Loucy (cell line): ENCODE measurements at regions not wholly inside any gene's neighbourhood (a gene's known extent, or its start where the extent isn't known, plus 50 kb on each side); places are given as distances from the start of the nearest gene placed in this dataset.

Experiments used
- H2AFZ ChIP-seq: fragments of 200-600 bp; sonication (generic); 2 replicates; pipeline ENCODE4 v1.6.0; 2016; ENCODE audit warnings: antibody characterized with exemption, mild to moderate bottlenecking, low read length, moderate library complexity
- H3F3A ChIP-seq: fragments of 200-600 bp; 2 replicates; pipeline ENCODE4 v1.6.0; 2016; ENCODE audit warnings: antibody characterized with exemption, low read depth, mild to moderate bottlenecking
- H3K27me3 ChIP-seq: fragments of 200-600 bp; sonication (generic); 2 replicates; pipeline ENCODE4 v1.6.1; 2014; ENCODE audit warnings: low read length, mild to moderate bottlenecking; ENCODE audit not compliant: insufficient read depth, poor library complexity, severe bottlenecking
- H3K36me3 ChIP-seq: fragments of 200-600 bp; sonication (generic); 2 replicates; pipeline ENCODE4 v1.6.1; 2016; ENCODE audit warnings: low read length; ENCODE audit not compliant: insufficient read depth
- H3K4me1 ChIP-seq: fragments of 200-600 bp; sonication (generic); 2 replicates; pipeline ENCODE4 v1.5.1; 2014; ENCODE audit warnings: low read length, mild to moderate bottlenecking; ENCODE audit not compliant: insufficient read depth, poor library complexity, severe bottlenecking
- H3K4me2 ChIP-seq: fragments of 200-600 bp; sonication (generic); 2 replicates; pipeline ENCODE4 v1.6.0; 2014; ENCODE audit warnings: antibody characterized with exemption, low read length, low read depth, mild to moderate bottlenecking; ENCODE audit not compliant: poor library complexity, severe bottlenecking
- H3K4me3 ChIP-seq: fragments of 200-600 bp; sonication (generic); 2 replicates; pipeline ENCODE4 v1.5.1; 2014; ENCODE audit warnings: low read length, mild to moderate bottlenecking, mixed read lengths; ENCODE audit not compliant: poor library complexity, severe bottlenecking
- H3K79me2 ChIP-seq: fragments of 200-600 bp; sonication (generic); 2 replicates; pipeline ENCODE4 v1.6.1; 2014; ENCODE audit warnings: low read length; ENCODE audit not compliant: insufficient read depth
- H3K9ac ChIP-seq: fragments of 200-600 bp; sonication (generic); 2 replicates; pipeline ENCODE4 v1.6.0; 2014; ENCODE audit warnings: mild to moderate bottlenecking, low read depth, low read length, moderate library complexity; ENCODE audit not compliant: poor library complexity, severe bottlenecking
- H3K9me2 ChIP-seq: fragments of 200-600 bp; sonication (generic); replicated peaks from 2 replicates; pipeline ENCODE4 v1.6.1; 2016; ENCODE audit warnings: low read depth, low read length, mixed read lengths
- H3K9me3 ChIP-seq: fragments of 200-600 bp; sonication (generic); 2 replicates; pipeline ENCODE4 v1.6.1; 2014; ENCODE audit warnings: mild to moderate bottlenecking, antibody characterized with exemption, low read length, low read depth; ENCODE audit not compliant: insufficient read depth
- H4K20me1 ChIP-seq: fragments of 200-600 bp; sonication (generic); 2 replicates; pipeline ENCODE4 v1.6.0; 2014; ENCODE audit warnings: antibody characterized with exemption, low read length, mild to moderate bottlenecking; ENCODE audit not compliant: insufficient read depth, poor library complexity, severe bottlenecking
- CTCF ChIP-seq: fragments of 200-600 bp; sonication (generic); conservative IDR thresholded peaks from 2 replicates; pipeline ENCODE4 v1.5.1; 2014; ENCODE audit warnings: mild to moderate bottlenecking, antibody characterized with exemption, low read length
- EZH2phosphoT487 ChIP-seq: fragments of 200-600 bp; IDR thresholded peaks from 2 replicates; pipeline ENCODE4 v1.6.1; 2018; ENCODE audit warnings: antibody characterized with exemption, mild to moderate bottlenecking, moderate library complexity, borderline replicate concordance

GRCh38 chr5:63127054-63127453, 548.4 kb downstream of the LRRC70 start:
- Histone ChIP-seq H3K4me3 (no peak overlapping the region), H3K9ac (no peak overlapping the region), H3K27me3 (no peaks in the 10 kb centered on the region), H2AFZ (no peak overlapping the region), H3F3A (no peaks in the 10 kb centered on the region), H3K4me1 (no peaks in the 10 kb centered on the region), H3K9me2 (no peaks in the 10 kb centered on the region), H3K79me2 (no peaks in the 10 kb centered on the region), H3K4me2 (no peak overlapping the region), H3K36me3 (no peaks in the 10 kb centered on the region), H4K20me1 (no peaks in the 10 kb centered on the region), H3K9me3 (no peaks in the 10 kb centered on the region)
- TF ChIP-seq EZH2phosphoT487, result no peak
- no peak for TF ChIP-seq CTCF

- Histone ChIP-seq H3K9ac (no peak overlapping the region), H3K36me3 (no peaks in the 10 kb centered on the region), H4K20me1 (no peaks in the 10 kb centered on the region), H3K9me3 (no peaks in the 10 kb centered on the region), H3K4me2 (no peak overlapping the region), H3F3A (no peaks in the 10 kb centered on the region), H3K4me1 (no peaks in the 10 kb centered on the region), H3K4me3 (no peak overlapping the region), H3K27me3 (no peaks in the 10 kb centered on the region), H3K9me2 (no peaks in the 10 kb centered on the region), H3K79me2 (no peaks in the 10 kb centered on the region), H2AFZ (no peak overlapping the region)
- TF ChIP-seq CTCF (peak; percentile 63), EZH2phosphoT487 (no peak)
These were observed 547.2 kb downstream of the LRRC70 start for GRCh38 chr5:63125862-63126261.

- no peak overlapping the region for H3K4me3 ChIP-seq
- H3K9ac ChIP-seq, result no peak overlapping the region
- H3K79me2 ChIP-seq, result no peaks in the 10 kb centered on the region
- no peak overlapping the region for H3K4me2 ChIP-seq
- no peaks in the 10 kb centered on the region for H3K4me1 ChIP-seq
- H3K9me3 ChIP-seq, result no peaks in the 10 kb centered on the region
- no peak overlapping the region for H2AFZ ChIP-seq
- TF ChIP-seq CTCF (no peak), EZH2phosphoT487 (no peak)
- no peaks in the 10 kb centered on the region for H3K36me3 ChIP-seq
- no peaks in the 10 kb centered on the region for H3K9me2 ChIP-seq
- no peaks in the 10 kb centered on the region for H3K27me3 ChIP-seq
- H4K20me1 ChIP-seq, result no peaks in the 10 kb centered on the region
- H3F3A ChIP-seq, result no peaks in the 10 kb centered on the region
These were observed 546.8 kb downstream of the LRRC70 start for GRCh38 chr5:63125392-63125791.
